H7 (cell line): ENCODE measurements at regions not wholly inside any gene's neighbourhood (a gene's known extent, or its start where the extent isn't known, plus 50 kb on each side); places are given as distances from the start of the nearest gene placed in this dataset.

ENCODE experiments used
- DNase-seq: peaks from one replicate; pipeline ENCODE4 v3.0.0; 2012
- H3K27me3 ChIP-seq: 2 replicates; pipeline ENCODE4 v1.6.0; 2011; ENCODE audit warnings: mild to moderate bottlenecking, low read length; ENCODE audit not compliant: control insufficient read depth, insufficient read depth
- H3K36me3 ChIP-seq: replicated peaks from 2 replicates; pipeline ENCODE4 v1.5.1; 2011; ENCODE audit warnings: low read length; ENCODE audit not compliant: control insufficient read depth, insufficient read depth
- H3K4me3 ChIP-seq: 2 replicates; pipeline ENCODE4 v1.5.1; 2011; ENCODE audit warnings: low read depth, mild to moderate bottlenecking, control low read depth, low read length, moderate library complexity; ENCODE audit not compliant: insufficient read depth

DNA sequence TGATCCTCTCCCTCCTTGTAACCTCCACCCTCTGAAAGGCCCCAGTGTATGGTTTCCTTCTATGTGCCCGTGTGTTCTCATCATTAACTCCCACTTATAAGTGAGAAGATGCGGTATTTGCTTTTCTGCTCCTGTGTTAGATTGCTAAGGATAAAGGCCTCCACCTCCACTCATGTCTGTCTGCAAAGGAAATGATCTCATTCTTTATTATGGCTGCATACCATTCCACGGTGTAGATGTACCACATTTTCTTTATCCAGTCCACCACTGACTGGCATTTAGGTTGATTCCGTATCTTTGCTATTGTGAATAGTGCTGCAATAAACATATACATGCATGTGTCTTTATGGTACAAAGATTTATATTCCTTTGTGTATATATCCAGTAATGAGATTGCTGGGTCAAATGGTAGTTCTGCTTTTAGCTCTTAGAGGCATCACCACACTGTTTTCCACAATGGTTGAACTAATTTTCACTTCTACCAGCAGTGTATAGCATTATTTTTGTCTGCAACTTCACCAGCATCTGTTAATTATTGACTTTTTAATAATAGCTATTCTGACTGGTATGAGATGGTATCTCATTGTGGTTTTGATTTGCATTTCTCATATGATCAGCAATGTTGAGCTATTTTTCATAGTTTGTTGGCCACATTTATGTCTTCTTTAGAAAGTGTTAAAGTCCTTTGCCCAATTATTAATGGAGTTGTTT lies 1030.9 kb downstream of the FSTL5 start:
- DNase-seq: no peak

DNA sequence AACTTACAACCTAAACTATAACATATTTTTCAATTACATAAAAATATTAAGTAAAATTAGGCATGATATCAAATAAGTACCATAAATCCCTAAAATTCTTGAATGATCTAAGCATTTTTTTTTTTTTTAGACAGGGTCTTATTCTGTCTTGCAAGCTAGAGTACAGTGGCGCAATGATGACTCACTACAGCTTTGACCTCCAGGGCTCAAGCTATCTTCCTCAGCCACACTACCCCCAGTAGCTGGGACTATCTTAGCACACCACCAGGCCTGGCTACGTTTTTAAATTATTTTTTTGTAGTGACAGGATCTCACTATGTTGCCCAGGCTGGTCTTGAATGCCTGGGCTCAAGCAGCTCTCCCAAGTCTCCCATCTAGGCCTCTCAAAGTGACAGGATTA lies 1042.3 kb downstream of the FSTL5 start:
- Histone ChIP-seq H3K27me3 (no peaks in the 10 kb centered on the region), H3K4me3 (no peak overlapping the region), H3K36me3 (no peaks in the 10 kb centered on the region)
- DNase-seq: no peak

More for the DNA sequence above, 1030.9 kb downstream of the FSTL5 start:
- no peaks in the 10 kb centered on the region for H3K36me3 ChIP-seq
- no peak overlapping the region for H3K4me3 ChIP-seq
- no peaks in the 10 kb centered on the region for H3K27me3 ChIP-seq

DNA sequence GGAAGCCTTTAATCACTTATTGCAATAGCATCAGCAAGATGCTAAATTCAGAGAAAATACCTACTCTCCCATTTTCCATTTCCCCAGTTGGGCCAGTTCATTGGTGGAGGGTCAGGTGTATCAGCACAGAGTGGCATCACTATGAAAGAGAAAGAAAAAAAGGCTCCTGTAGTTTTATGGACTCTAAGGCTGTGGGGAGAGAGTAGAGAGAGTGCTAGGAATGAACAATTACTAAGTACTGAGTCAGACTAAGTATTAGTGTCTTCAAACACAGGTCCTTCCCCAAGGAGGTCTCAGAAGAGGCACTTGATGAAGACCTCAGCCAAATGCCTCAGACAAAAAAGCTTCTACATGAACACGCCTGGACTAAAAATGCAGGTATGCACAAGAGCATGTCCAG lies 1061.9 kb downstream of the FSTL5 start:
- no peak for DNase-seq

DNA sequence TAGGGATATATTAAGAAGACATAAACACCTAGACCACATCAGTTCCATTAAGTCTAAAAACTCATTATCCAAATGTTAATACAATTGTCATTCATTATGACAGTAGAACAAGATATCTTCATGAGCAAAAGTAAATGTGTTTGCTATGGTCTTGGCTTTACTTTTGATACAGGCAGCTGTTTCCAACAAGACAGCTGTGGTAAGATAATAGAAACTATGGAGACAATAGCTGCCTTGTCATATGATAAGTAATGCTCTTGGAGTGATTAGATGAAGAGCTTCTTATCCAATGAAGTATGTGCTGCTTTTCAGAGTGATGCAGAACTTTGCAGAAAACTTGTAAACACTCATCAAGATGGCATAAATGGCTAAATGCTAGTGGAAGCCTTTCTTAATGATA lies 1066.0 kb downstream of the FSTL5 start:
- no peak for DNase-seq
- no peaks in the 10 kb centered on the region for H3K36me3 ChIP-seq
- H3K4me3 ChIP-seq: no peak overlapping the region
- H3K27me3 ChIP-seq: no peaks in the 10 kb centered on the region

More for the DNA sequence above, 1061.9 kb downstream of the FSTL5 start:
- H3K27me3 ChIP-seq: no peaks in the 10 kb centered on the region
- H3K36me3 ChIP-seq: no peaks in the 10 kb centered on the region
- no peak overlapping the region for H3K4me3 ChIP-seq

DNA sequence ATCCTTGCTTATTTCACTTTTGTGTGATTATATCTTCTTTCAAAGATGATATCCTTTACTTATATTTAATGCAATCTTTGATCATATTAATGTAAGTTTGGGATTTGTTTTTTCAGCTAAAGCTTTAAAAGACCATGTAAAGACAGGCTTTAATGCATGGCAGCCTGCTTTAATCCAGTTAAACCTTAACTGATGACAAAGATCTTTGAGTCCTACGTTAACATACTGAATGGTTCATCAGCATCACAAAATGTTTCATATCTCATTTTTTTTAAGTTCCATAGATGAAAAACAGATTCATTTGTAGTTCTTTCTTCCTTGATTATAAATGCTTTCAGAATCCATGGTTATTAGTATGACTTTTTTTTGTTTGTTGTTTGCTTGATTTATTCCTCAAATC lies 1102.8 kb downstream of the FSTL5 start:
- Histone ChIP-seq H3K4me3 (no peak overlapping the region), H3K36me3 (no peaks in the 10 kb centered on the region), H3K27me3 (no peaks in the 10 kb centered on the region)
- no peak for DNase-seq
